Bone marrow (tissue), 2 donors: ENCODE measurements at regions not wholly inside any gene's neighbourhood (a gene's known extent, or its start where the extent isn't known, plus 50 kb on each side); places are given as distances from the start of the nearest gene placed in this dataset.

ENCODE experiments used
- DNase-seq, 2 donors: peaks; one replicate each; lab custom pipeline; 2025; lab: John Stamatoyannopoulos, UW

DNA sequence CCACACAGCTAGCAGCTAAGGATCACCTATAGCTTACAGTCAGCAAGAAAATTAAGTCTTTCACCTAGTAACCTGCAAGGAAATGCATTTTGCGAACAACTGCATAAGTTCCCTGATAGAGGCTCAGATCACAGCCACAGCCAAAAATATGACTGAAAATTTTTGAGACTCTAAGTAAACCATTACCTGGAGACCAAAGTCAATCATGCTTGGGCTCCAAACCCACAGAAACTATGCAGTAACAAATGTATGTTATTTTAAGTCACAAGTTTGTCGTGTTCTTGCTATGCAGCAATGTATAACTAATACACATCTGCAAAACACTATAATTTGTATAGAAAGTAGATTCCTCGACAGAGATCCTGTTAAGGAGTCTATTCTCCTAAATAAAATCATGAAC lies 1025.7 kb upstream of the RAG2 start:
- no peak for DNase-seq

DNA sequence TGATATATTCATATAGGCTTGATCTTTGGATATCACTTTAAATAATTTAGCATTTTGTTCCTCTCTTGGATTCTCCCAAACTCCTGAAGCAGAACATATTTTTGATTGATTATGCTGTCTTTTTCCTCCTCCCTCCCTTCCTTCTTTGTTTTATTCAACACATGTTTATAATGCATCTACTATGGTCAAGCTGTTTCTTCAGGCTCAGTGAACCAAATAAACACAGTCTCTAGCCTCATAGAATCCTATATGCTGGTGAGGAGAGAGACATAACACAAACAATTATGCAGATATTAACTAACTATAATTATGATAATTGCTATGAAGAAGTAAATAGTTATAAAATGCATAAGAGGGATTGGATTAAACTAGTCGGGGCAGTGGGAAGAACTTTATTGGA lies 1023.6 kb upstream of the RAG2 start:
- no peak for DNase-seq

DNA sequence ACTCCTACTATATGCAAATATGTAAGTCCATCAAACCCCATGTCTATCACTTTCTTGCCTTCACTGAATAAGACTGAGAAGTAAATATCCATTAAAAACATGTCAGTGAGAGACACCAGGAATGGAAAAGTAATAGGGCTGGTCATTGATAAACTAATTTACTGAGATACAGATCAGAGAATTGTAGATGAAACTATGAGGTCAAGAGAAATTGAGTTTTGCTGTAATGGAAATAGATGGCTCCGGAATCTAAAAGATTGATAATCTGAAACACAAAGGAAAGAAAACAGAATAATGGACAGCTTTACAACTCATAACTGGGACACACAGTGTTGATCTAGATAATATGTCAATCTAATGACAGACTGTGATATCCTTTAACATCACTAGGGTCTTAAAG lies 1018.3 kb upstream of the RAG2 start:
- no peak for DNase-seq

DNA sequence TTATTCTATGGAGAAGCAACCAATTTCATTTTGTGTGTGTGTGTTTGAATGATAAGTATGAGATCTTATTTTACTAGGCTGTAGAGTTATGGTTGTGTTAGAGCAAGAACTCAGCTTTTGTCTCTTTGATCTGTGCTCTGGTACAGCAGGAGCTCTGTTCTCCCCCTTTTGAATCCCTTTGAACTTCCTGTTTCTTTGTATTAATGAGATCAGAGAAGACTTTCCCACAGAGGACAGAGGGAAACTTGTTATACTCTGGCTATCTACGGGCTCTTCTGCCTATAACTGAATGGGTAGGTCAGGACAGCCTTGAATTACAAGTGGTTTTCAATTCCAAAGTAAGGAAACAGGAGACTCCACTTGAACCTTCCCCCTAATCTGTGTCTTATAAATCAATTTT lies 1015.0 kb upstream of the RAG2 start:
- DNase-seq: no peak

DNA sequence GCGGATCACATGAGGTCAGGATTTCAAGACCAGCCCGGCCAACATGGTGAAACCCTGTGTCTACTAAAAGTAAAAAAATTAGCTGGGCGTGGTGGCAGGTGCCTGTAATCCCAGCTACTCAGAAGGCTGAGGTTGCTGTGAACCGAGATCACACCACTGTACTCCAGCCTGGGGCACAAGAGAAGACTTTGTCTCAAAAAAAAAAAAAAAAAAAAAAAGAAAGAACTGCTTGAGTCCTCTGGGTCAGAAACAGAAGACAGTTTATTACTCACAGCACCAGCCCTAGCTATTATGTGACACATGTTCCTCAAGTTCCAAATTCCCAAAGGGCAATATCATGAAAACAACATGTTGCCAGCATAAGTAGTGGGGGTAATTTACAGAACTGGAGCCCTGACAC lies 1014.1 kb upstream of the RAG2 start:
- DNase-seq: no peak

DNA sequence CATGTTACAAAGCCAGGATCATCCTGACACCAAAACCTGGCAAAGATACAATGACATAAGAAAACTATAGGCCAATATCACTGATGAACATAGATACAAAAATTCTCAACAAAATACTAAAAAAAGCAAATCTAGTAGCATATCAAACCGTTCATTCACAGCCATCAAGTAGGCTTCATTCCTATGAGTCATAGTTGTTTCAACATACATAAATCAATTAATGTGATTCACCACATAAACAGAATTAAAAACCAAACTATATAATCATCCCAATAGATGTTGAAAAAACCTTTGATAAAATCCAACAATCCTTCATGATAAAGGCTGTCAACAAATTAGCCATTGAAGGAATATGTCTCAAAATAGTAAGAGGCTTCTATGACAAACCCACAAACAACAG lies 1007.2 kb upstream of the RAG2 start:
- DNase-seq: no peak

DNA sequence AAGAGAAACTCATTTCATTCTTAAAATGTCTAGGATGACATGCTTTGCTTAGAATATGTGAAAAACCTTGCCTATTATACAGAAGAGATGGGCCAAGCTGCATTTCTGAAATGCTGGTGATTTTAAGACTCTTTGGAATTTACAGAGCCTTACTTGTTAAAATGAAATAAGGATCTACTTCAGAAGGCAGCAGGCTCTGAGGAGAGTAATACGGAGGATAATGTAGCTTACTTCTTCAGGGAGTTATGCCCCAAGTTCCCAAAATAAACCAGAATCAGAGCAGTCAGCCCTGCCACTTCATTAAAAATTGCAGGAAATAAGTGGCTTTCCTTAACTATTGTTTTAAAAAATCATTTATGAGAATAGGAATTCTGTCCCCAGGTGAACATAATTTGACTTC lies 1000.3 kb upstream of the RAG2 start:
- DNase-seq: no peak

DNA sequence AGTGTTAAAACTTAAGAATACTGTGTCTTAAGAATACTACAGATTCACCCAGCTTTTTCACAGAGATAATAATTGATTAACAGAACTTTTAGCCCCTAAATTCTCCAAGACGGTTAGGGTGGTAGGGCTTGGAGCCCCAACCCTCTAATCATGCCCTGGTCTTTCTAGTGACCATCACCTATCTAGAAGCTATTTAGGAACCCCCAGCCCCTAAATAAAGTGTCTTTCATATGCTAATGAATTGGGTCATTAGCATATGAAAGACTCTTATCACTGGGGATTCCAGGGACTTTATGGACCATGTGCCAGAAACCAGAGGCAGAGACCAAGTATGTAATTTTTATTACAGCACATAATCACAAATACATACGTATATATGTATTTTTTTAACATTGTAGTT lies 999.7 kb upstream of the RAG2 start:
- no peak for DNase-seq

DNA sequence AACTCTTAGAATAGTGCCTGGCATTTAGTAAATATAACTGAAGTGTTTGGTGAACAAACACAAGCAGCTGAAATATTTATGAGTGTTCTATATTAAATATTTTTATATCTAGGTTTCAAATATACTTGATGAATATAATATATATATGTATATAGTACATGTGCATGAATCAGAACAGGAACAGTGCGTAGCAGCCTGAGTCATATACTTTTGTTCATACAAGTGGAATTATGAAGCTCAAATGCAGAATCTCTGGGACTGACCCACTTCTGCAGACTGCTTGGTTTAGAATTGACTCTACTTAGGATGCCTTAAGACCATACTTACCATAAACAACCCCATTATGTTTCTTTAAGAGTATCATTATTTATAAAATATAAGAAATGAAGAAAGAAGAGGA lies 997.8 kb upstream of the RAG2 start:
- DNase-seq: no peak

DNA sequence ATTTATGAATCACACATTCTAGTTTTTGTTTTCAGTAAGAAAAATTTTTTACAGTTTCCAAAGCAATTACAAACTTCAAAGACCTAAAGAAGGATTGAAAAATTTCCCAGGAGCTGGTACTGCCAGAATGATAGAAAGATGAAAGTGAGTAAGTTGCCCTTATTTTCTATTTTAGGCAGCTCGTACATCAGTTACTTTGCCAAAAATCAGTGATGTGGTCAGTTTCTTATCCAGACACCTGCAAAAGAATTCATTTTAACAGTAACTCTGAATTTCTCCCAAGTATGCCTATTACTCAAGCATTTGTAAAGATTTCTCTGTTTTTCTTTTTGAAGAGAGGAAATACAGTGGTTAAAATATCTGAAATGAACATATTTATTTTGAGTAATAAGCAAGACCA lies 976.3 kb upstream of the RAG2 start:
- DNase-seq: no peak

DNA sequence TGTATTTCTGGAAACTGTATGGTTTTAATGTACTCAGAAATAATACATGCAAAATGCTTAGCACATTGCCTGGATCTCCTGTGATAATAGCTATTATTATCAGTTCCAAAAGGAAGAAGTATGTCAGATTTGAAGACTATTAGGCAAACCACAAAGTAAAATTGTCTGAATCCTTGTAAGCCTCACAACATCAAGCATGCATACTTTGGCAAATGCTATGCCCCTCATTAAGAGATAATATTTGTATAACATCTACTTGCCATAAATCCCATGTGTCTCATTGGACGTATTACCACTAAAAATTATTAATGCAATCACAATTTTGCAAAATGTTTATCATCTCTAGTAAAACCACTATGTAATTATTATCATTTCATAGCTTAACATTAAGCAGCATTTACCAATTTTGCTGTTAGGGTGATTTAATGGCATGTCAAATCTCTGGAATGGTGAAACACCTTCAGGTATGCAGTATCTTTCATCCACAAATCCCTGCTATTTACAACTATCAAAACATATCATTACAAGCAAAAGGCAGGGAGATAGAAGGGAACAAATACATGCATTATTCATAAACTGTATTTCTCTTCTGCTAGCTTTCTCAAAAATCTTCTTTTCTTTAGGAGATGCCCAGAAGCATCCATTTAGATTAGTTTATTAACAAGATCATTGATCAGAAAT lies 974.6 kb upstream of the RAG2 start:
- DNase-seq: no peak

DNA sequence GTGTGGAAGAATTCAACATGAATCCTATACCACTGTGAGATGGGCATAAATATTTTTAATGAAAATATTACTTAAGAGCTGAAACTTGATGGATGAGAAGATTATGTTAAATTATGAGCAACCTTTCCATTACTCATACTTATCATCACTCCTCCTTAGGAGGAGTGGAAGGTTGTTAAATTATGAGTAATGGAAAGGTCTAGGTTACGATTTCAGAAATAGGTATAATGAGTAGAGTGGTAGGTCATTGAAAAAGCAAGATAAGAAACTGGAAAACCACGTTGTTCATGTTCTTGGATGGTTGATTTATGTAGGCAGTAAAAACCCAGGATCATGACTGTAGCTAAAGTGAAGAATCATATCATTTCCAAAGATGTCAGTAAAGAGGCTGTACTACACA lies 973.2 kb upstream of the RAG2 start:
- DNase-seq: no peak

DNA sequence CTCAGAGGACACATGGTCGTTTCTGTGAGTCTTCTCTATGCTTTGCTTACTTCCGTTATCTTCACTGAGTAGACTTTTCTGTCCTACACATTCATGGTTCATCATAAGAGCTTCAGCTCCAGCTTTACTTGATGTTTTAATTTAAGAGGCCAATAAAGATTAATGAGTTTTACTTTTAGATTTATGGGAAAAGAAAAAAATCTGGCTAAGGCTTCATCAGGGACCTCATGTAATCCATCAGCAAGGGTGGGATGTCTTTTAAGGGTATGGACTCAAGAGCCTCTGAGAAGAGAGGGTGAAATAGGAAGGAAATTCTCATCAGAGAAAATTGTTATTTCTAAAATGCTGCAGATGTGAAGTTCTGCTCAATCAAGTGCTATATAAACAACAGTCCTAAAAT lies 963.0 kb upstream of the RAG2 start:
- DNase-seq: no peak

DNA sequence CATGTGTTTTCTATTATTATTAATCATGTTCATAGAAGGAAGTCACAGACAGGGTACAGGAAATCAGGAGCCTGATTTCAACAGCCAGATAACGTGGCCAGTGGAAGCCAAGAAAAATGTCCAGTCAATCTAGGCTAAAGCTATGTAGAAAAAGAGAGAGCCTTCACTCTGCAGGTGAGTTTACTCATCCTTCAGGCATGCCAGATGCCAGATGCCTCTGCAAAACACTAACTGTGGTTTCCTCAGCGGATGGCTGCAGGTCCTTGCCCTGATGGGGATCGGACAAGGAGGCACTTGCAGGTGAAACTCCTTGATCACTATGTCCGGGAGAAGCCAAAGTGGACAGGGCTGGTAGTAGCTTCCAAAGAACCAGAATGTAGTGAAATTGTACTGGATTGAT lies 962.3 kb upstream of the RAG2 start:
- DNase-seq: no peak

DNA sequence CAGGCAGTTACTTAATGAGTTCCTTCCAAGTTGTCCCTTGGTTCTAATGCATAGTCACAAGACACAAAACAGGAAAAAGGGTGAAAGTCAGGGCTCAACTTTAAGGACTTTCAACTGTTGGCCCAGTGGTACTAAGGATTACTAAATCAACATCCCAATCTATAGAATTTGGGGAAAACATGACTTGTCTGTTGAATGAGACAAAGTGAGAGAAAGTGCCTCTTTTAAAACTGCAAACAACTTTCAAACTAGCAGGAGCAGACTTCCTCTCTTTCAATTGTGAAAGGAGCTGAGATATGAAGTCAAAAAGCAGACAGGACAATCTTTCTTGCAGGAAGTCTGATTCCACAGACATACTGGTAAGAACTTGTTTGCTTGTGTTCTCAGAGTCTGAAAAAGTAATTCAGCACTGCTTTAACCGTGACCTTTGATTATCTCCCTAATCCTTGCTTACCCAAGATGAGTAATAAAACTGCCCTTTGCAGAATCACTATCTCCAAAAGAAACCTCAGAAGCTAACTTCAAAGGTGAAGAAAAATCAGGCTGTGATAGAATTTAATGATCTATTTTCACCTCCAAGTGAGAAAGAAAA lies 960.7 kb upstream of the RAG2 start:
- DNase-seq: no peak

DNA sequence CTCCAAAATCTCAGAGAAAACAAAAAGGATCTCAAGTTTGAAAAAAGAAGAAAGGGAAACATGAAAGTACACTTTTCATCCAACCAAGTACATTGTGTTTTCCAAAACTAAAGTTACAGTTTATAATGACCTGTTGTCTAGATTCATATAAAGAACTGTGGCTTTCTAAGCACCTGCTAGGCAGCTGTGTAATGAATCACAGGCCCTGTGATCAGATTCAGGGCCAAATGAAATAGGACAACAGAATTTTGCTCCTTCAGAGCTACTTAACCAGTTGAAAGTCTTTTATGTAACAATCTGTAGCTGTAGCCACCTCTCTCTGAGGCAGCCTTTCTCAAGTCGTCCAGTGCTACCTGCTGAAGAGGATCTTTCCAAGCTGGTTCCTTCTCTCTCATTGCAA lies 960.0 kb upstream of the RAG2 start:
- DNase-seq: no peak

DNA sequence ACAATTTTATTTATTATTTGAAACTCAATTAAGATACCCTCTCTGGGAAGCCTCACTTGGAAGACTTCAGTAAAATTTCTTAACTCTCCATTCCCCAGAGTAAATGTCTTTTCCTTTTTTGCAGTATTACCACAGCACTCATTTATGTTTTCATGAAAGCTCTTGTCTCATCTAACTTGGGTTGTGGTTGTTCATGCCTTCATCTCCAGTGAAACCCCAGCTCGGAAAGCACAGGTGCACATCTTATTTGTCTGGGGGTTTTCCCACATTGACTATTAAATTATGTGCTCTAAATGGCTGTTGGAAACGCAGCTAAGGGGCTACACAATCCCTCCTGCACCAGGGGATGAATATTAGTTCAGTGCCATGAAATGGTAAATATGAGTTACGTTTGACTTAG lies 954.2 kb upstream of the RAG2 start:
- DNase-seq: no peak

DNA sequence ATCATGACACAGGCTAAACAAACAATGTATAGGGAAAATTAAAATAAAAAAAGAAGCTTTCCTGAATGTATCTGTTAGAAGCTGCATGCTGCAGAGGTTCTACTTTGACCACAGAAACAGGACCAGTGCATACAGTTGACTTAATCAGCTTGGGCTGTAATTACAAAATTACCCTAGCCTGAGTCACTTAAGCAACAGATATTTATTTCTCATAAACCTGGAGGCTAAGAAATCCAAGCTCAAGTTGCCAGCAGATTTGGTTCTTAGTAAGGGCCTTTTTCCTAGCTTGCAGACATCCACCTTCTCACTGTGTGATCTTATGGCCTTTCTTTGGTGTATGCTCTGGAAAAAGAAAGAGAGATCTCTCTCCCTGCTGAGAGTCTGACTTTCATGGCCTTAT lies 946.5 kb upstream of the RAG2 start:
- no peak for DNase-seq

DNA sequence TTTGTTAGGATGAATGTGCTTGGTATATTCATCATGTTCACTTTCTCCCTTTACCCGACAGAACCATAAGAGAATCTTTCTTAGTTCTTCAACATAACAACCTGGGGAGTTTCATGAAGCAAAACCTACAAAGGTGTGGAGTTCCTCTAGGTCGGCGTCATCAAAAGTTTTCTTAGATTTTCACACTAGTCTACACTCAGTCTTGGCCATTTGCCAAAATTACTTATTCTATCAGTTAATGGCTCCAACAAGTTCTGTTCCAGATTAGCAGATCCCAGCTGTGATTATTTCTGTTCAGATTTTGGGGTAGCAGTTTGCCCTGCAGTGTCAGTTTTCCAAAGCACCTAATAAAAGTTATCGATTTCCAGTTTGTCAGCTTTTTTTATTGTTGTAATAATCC lies 935.8 kb upstream of the RAG2 start:
- no peak for DNase-seq

DNA sequence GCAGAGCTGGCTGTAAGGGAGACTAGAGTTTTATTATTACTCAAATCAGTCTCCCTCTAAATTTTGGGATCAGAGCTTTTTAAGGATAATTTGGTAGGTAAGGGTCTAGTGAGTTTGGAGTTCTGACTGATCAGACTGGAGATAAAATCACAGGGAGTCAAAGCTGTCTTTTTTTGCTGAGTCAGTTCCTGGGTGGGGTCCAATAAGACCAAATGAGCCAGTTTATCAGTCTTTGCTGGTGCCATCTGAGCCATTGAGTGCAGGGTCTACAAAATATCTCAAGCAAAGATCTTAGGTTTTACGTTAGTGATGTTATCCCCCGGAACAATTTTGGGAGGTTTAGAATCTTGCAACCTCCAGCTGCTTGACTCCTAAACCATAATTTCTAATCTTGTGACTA lies 935.1 kb upstream of the RAG2 start:
- no peak for DNase-seq

DNA sequence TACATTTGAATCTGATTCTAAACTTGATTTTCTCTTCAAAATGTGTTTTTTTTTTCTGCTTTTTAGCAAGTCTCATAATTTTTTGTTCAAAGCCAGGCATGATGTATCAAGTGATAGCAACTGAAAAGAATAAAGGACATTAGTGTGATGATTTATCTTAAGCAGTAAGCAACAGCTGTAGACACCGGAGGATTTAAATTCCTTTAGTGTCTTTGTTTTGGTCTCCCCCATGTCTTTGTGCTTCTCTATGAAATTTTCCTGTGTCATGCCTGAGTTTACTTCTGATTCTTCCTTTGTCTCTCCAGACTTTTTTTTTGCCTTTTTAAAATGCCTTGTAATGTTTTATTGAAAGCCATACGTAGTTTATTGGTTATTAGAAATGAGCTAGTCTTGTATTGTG lies 934.2 kb upstream of the RAG2 start:
- no peak for DNase-seq

DNA sequence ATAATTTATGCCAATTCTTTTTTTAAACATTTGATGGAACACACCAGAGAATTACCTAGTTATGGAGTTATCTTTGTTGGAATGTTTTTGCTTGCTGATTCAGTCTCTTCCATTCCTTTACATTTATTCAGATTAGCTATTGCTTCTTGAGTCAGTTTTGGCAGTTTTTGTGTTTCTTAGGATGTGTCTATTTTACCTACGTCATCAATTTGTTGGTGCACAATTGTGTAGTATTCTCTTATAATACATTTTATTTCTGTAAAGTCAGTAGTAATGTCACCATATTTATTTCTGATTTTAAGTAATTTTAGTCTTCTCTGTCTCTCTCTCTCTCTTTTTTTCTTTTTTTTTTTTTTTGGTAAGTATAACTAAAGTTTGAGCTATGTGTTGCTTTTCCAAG lies 929.5 kb upstream of the RAG2 start:
- DNase-seq: no peak

DNA sequence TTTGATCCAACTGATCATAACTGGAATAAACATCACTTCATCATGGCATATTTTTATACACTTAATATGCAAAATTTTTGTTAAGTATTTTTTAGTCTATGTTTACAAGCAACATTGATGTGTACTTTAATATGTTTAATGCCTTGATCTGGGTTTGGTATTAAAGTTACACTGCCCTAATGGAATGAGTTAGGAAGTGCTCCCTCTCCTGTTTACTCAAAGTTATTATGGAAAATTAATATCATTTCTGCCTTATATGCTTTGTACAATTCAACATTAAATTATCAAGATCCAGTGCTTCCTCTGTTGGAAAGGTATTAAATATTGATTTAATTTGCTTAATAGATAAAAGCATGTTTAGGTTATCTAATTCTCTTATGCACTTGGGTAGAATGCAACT lies 927.3 kb upstream of the RAG2 start:
- DNase-seq: no peak

DNA sequence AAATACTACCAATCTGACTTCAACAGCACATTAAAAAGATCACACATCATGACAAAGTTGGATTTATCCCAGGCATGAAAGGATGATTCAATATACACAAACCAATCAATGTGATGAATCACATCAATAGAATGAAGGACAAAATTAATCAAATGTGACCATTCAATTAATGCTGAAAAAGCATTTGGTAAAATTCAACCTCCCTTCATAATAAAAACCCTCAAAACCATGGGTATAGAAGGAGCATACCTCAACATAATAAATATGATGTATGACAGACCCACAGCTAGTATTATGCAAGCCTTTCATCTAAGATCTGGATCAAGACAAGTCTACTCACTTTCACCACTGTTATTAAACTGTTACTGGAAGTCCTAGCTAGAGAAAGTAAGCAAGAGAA lies 921.7 kb upstream of the RAG2 start:
- no peak for DNase-seq
